Type B pancreatic cell (in vitro differentiated cells): ENCODE measurements at regions not wholly inside any gene's neighbourhood (a gene's known extent, or its start where the extent isn't known, plus 50 kb on each side); places are given as distances from the start of the nearest gene placed in this dataset.

Experiments used
- DNase-seq: peaks from one replicate; pipeline ENCODE4 v3.0.0; 2021; ENCODE audit warnings: mixed read lengths; ENCODE audit not compliant: unreplicated experiment; ENCODE audit errors: extremely low spot score
- H3K27ac Mint-ChIP-seq: 2 replicates; pipeline ENCODE4 v1.8.0; 2021; ENCODE audit warnings: mild to moderate bottlenecking, mixed read lengths
- H3K27me3 Mint-ChIP-seq: 2 replicates; pipeline ENCODE4 v1.8.0; 2021; ENCODE audit warnings: mixed read lengths
- H3K36me3 Mint-ChIP-seq: 2 replicates; pipeline ENCODE4 v1.8.0; 2021; ENCODE audit warnings: mixed read lengths
- H3K4me1 Mint-ChIP-seq: one replicate; pipeline ENCODE4 v1.8.0; 2021; ENCODE audit warnings: mixed read lengths; ENCODE audit not compliant: unreplicated experiment
- H3K4me3 Mint-ChIP-seq: 2 replicates; pipeline ENCODE4 v1.8.0; 2021; ENCODE audit warnings: mild to moderate bottlenecking, mixed read lengths
- H3K9me3 Mint-ChIP-seq: 2 replicates; pipeline ENCODE4 v1.8.0; 2021; ENCODE audit warnings: mixed read lengths
- CTCF ChIP-seq: fragments of 200-600 bp; sonication (generic); conservative IDR thresholded peaks from 2 replicates; pipeline ENCODE4 v1.5.0; 2021; ENCODE audit warnings: antibody characterized with exemption, mild to moderate bottlenecking

- Mint-ChIP-seq H3K4me3 (no peak overlapping the region), H3K27me3 (peaks cover 7% of the 10 kb centered on the region), H3K9me3 (no peaks in the 10 kb centered on the region), H3K36me3 (no peaks in the 10 kb centered on the region), H3K27ac (no peak overlapping the region), H3K4me1 (no peaks in the 10 kb centered on the region)
- no peak for DNase-seq
- no peak for TF ChIP-seq CTCF
Observed at GRCh38 chr6:6434151-6434550, 113.7 kb upstream of the F13A1 start.

- Mint-ChIP-seq H3K36me3 (no peaks in the 10 kb centered on the region), H3K4me3 (no peak overlapping the region), H3K27ac (no peak overlapping the region), H3K9me3 (no peaks in the 10 kb centered on the region), H3K4me1 (no peaks in the 10 kb centered on the region), H3K27me3 (peaks cover 7% of the 10 kb centered on the region)
- no peak for TF ChIP-seq CTCF
- DNase-seq = no peak
Observed at GRCh38 chr6:6434723-6435122, 114.3 kb upstream of the F13A1 start.

GRCh38 chr6:6436366-6436765 lies 115.9 kb upstream of the F13A1 start:
- Mint-ChIP-seq H3K9me3 (peaks cover 4% of the 10 kb centered on the region), H3K36me3 (no peaks in the 10 kb centered on the region), H3K27me3 (peaks cover 7% of the 10 kb centered on the region), H3K27ac (no peak overlapping the region), H3K4me3 (no peak overlapping the region), H3K4me1 (no peaks in the 10 kb centered on the region)
- no peak for DNase-seq
- no peak for TF ChIP-seq CTCF

- Mint-ChIP-seq H3K4me1 (no peaks in the 10 kb centered on the region), H3K4me3 (no peak overlapping the region), H3K27me3 (peaks cover 7% of the 10 kb centered on the region), H3K9me3 (peaks cover 4% of the 10 kb centered on the region), H3K36me3 (no peaks in the 10 kb centered on the region), H3K27ac (no peak overlapping the region)
- no peak for TF ChIP-seq CTCF
- no peak for DNase-seq
Observed at GRCh38 chr6:6436946-6437345, 116.5 kb upstream of the F13A1 start.

GRCh38 chr6:6438286-6438685 lies 117.8 kb upstream of the F13A1 start:
- no peak for TF ChIP-seq CTCF
- DNase-seq = no peak
- Mint-ChIP-seq H3K9me3 (peaks cover 4% of the 10 kb centered on the region), H3K36me3 (no peaks in the 10 kb centered on the region), H3K4me1 (no peaks in the 10 kb centered on the region), H3K27ac (no peak overlapping the region), H3K27me3 (peaks cover 3% of the 10 kb centered on the region), H3K4me3 (no peak overlapping the region)

GRCh38 chr6:6439778-6440177 lies 119.3 kb upstream of the F13A1 start:
- Mint-ChIP-seq H3K36me3 (no peaks in the 10 kb centered on the region), H3K4me1 (no peaks in the 10 kb centered on the region), H3K27ac (no peak overlapping the region), H3K9me3 (peaks cover 4% of the 10 kb centered on the region), H3K27me3 (peaks cover 3% of the 10 kb centered on the region), H3K4me3 (no peak overlapping the region)
- TF ChIP-seq CTCF = no peak
- DNase-seq = no peak
